Testis (tissue), 2 donors: ENCODE measurements at regions not wholly inside any gene's neighbourhood (a gene's known extent, or its start where the extent isn't known, plus 50 kb on each side); places are given as distances from the start of the nearest gene placed in this dataset.

ENCODE experiments used
- POLR2A ChIP-seq: fragments of 450-650 bp; IDR thresholded peaks from one replicate; pipeline ENCODE4 v1.6.1; 2017; ENCODE audit warnings: antibody characterized with exemption, mild to moderate bottlenecking, moderate library complexity
- TF ChIP-seq, protein P1 (sequence below), 3 experiments: fragments of 450-650 bp in 2 of 3; fragments of 200-600 bp in 1 of 3; sonication (generic) in 1 of 3; IDR thresholded peaks; one replicate each; pipeline ENCODE4 v1.5.1; 2016 to 2019; ENCODE audit warnings: antibody characterized with exemption in 3 of 3, mild to moderate bottlenecking in 2 of 3, moderate library complexity in 1 of 3

DNA sequence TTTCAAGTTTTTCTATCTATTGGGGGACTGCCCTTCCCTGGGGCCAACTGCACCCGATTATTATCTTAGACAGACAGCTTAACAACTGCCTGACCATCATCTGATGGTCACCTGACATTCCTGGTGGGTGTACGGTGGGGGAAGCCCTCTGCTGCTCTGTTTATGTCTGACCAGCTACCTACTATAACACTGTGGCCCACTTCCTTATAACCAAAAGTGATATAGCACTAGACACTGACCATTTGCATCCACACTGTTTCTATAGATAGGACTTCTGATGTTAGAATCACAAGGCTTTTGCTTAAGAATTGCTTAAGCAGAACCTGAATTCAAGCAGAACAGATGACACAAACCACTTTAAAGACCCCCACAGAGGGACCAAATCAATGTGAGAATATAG, 110.5 kb upstream of the RAI14 start:
- TF ChIP-seq, protein P1, sequence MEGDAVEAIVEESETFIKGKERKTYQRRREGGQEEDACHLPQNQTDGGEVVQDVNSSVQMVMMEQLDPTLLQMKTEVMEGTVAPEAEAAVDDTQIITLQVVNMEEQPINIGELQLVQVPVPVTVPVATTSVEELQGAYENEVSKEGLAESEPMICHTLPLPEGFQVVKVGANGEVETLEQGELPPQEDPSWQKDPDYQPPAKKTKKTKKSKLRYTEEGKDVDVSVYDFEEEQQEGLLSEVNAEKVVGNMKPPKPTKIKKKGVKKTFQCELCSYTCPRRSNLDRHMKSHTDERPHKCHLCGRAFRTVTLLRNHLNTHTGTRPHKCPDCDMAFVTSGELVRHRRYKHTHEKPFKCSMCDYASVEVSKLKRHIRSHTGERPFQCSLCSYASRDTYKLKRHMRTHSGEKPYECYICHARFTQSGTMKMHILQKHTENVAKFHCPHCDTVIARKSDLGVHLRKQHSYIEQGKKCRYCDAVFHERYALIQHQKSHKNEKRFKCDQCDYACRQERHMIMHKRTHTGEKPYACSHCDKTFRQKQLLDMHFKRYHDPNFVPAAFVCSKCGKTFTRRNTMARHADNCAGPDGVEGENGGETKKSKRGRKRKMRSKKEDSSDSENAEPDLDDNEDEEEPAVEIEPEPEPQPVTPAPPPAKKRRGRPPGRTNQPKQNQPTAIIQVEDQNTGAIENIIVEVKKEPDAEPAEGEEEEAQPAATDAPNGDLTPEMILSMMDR (IDR thresholded peaks at IDR 0.05) = no peak
- no peak for TF ChIP-seq POLR2A
